GM12875 (cell line): ENCODE measurements at regions not wholly inside any gene's neighbourhood (a gene's known extent, or its start where the extent isn't known, plus 50 kb on each side); places are given as distances from the start of the nearest gene placed in this dataset.
"Not testable (repeated sequence)": the region's sequence is repeated elsewhere in the genome, so short reads cannot be mapped to it uniquely, and the experiment has no call there.

ENCODE experiments used
- H3K4me3 ChIP-seq: one replicate; pipeline ENCODE4 v1.5.1; 2011; ENCODE audit warnings: low read depth, low read length, control low read depth
- TF ChIP-seq, protein P1 (sequence below): IDR thresholded peaks from 2 replicates; pipeline ENCODE4 v1.5.1; 2011; ENCODE audit warnings: low read depth, mild to moderate bottlenecking, control low read depth, inconsistent platforms, low read length, moderate library complexity, borderline replicate concordance; ENCODE audit not compliant: insufficient read depth

DNA sequence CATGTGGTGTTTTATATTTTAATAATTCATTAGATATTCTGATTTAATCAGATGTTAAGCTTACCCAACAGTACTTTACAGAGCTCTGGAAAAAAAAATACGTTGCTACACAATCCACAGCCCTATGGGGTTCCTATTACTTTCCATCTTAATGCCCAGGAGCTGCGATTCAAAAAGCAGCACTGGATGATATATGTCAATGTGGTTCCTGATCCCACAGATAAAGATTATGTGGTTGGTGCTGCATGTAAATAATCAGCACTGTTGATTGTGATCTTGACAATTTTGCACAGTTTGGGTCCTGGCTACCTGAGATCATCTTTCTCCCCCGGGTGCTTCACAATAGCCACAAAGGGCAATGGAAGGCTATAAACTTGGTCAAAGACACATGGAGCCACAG is 72.7 kb upstream of the DCLK2 start:
- no peak overlapping the region for H3K4me3 ChIP-seq
- TF ChIP-seq, protein P1, sequence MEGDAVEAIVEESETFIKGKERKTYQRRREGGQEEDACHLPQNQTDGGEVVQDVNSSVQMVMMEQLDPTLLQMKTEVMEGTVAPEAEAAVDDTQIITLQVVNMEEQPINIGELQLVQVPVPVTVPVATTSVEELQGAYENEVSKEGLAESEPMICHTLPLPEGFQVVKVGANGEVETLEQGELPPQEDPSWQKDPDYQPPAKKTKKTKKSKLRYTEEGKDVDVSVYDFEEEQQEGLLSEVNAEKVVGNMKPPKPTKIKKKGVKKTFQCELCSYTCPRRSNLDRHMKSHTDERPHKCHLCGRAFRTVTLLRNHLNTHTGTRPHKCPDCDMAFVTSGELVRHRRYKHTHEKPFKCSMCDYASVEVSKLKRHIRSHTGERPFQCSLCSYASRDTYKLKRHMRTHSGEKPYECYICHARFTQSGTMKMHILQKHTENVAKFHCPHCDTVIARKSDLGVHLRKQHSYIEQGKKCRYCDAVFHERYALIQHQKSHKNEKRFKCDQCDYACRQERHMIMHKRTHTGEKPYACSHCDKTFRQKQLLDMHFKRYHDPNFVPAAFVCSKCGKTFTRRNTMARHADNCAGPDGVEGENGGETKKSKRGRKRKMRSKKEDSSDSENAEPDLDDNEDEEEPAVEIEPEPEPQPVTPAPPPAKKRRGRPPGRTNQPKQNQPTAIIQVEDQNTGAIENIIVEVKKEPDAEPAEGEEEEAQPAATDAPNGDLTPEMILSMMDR = no peak

DNA sequence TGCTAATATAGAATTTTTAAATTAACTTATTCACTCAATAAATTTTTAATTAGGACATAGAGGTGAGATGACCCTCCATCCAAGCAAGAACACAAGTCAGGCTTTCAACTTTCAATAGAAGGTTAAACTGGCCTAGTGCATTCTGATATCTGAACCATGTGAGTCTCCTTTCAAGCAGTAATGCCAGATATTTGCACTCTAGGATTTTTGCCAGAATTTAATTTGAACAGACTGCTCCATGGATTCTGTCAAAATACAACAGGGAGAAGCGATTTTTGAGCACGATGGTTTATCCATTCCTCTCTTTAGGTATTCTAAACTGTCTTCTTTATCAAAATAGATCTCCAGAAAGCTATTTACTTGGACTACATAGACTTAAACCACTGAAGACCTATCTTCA is 72.0 kb upstream of the DCLK2 start:
- no peak overlapping the region for H3K4me3 ChIP-seq
- TF ChIP-seq, protein P1 = no peak

DNA sequence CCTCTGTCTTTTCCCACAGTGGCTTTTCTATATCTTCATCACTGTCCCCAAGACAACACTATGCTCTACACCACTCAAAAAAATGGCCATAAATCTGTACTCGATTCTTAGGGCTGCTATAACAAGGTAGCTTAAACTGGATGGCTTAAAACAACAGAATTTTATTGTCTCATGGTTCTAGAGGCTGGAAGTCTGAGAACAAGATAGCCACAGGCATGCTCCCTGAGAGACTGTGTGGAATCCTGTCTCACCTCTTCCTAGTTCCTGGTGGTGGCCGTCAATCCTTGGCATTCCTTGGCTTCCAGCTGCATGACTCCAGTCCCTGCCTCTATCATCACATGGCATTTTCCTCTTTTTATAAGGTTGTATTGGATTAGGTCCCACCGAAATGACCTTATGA is 70.7 kb upstream of the DCLK2 start:
- no peak overlapping the region for H3K4me3 ChIP-seq
- TF ChIP-seq, protein P1 = no peak

DNA sequence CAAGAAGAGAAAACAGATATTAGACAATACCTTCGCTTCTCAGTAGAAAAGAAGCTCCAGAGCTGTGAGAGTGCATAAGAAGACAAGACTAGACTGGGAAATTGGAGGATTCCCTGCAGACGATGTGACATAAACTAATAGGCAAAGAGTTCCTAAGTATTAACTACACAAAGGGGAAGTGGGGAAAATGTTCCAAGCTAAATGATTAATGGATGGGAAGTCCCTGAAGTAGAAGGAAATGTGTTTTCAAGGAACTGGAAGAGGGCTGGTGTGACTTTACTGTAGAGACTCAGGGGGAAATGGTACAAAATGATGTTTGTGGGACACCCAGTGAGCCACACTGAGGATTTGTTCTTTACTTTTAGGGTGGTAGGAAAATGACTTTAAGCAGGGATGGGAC is 69.7 kb upstream of the DCLK2 start:
- TF ChIP-seq, protein P1 = no peak
- H3K4me3 ChIP-seq = no peak overlapping the region

DNA sequence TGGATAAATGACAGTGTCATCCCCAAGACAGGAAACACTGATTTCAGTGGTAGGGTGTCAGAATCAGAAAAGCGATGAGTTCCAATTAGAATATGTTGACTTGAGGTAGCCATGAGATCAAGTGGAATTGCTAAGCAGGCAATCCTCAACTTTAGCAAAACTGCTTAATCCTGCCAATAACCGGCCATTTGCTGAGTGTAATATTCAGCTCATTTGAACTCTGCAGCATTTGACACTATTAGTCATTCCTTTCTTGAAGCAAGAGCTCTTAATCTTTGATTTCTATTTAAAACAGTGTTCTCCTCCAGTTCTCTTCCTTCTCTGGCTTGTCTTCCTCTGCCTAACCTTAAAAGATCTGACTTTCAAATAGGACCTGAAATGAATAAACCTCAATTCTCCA is 68.7 kb upstream of the DCLK2 start:
- TF ChIP-seq, protein P1 = no peak
- no peak overlapping the region for H3K4me3 ChIP-seq

DNA sequence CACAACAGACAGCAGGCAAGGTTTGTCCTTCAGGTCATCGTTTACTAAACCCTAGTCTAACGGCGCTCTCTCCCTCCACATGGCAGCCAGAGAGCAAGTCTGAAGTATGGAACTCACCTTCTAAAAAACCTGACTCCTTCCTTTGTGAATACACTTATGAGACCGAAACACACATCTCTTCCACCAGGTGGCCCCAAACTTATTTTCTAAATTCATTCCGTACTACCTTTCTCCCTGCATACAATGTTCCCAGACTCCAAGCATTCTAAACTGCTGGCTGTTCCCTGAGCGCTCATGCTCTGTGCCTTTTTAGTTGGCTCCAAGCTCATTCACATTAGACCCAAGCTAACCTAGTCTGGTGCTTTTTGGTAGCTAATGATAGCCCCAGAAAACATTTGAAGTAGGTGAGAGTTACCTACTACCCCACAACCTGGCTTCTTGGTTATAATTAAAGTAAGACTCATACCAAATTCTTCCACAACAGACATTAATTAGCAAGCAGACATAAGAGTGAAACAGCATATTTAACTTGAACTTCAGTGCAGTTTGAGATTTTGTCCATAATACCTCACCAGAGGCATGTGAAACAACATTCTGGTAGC is 67.6 kb upstream of the DCLK2 start:
- TF ChIP-seq, protein P1 = peak; percentile 29; the same call in 1 of the 2 replicates
- H3K4me3 ChIP-seq = no peak overlapping the region

DNA sequence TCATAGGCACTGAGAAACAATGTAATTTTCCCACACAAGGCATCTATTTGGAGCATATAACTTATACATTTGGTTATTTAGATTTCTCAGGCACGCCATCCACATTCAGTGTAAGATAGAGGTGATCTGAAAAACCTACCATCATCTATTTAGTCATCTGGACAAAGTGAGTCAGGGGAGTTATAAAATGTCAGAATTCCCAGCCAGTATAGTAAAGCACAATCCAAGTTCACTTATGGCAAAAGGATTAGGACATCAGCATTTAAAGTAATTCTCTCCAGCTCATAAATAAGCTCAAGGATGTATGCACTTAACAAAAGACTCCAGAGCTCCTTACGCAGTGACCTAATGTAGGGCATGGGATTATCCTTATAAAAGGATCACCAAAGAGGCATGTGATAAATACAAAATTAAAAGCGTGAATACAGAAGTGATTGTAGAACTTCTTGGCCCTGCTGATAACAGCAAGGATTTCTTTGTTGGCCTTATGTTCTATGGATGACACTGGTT is 65.3 kb upstream of the DCLK2 start:
- H3K4me3 ChIP-seq = no peak overlapping the region
- TF ChIP-seq, protein P1 = no peak

DNA sequence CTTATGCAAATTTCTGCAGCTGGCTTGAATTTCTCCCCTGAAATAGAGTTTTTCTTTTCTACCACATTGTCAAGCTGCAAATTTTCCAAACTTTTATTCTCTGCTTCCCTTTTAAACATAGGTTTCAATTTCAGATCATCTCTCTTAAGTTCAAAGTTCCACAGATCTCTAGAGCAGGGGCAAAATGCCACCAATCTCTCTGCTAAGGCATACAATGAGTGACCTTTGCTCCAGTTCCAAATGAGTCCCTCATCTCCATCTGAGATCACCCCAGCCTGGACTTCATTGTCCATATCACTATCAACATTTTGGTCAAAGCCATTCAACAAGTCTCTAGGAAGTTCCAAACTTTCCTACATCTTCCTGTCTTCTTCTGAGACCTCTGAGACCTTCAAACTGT is 62.3 kb upstream of the DCLK2 start:
- H3K4me3 ChIP-seq = not testable (repeated sequence)

DNA sequence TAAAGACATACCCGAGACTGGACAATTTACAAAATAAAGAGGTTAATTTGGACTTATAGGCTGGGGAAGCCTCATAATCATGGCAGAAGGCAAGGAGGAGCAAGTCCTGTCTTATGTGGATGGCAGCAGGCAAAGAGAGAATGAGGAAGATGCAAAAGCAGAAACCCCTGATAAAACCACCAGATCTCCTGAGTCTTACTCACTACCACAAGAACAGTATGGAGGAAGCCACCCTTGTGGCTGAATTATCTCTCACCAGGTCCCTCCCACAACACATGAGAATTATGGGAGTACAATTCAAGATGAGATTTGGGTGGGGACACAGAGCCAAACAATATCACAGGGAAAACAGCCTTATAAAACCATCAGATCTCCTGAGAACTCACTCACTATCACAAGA is 61.6 kb upstream of the DCLK2 start:
- H3K4me3 ChIP-seq = not testable (repeated sequence)
